Smooth muscle cell (in vitro differentiated cells): ENCODE measurements at regions not wholly inside any gene's neighbourhood (a gene's known extent, or its start where the extent isn't known, plus 50 kb on each side); places are given as distances from the start of the nearest gene placed in this dataset.

ENCODE experiments used
- DNase-seq: peaks from one replicate; lab custom pipeline; 2025; ENCODE audit not compliant: unreplicated experiment; lab: John Stamatoyannopoulos, UW
- H2AFZ ChIP-seq: fragments of 200-600 bp; sonication (generic); 2 replicates; pipeline ENCODE4 v1.6.0; 2016; ENCODE audit warnings: antibody characterized with exemption, low read depth, mild to moderate bottlenecking
- H3F3A ChIP-seq: fragments of 200-600 bp; sonication (generic); 2 replicates; pipeline ENCODE4 v1.6.0; 2017; ENCODE audit warnings: antibody characterized with exemption, low read depth
- H3K27ac ChIP-seq: fragments of 200-600 bp; sonication (generic); 2 replicates; pipeline ENCODE4 v1.5.1; 2016; ENCODE audit warnings: low read depth, mild to moderate bottlenecking
- H3K27me3 ChIP-seq: fragments of 200-600 bp; sonication (generic); 2 replicates; pipeline ENCODE4 v1.6.1; 2016; ENCODE audit warnings: low read depth, mild to moderate bottlenecking
- H3K36me3 ChIP-seq: fragments of 200-600 bp; sonication (generic); 2 replicates; pipeline ENCODE4 v1.5.1; 2016; ENCODE audit warnings: low read depth
- H3K4me1 ChIP-seq: fragments of 200-600 bp; sonication (generic); 2 replicates; pipeline ENCODE4 v1.5.1; 2016; ENCODE audit warnings: low read depth
- H3K4me2 ChIP-seq: fragments of 200-600 bp; sonication (generic); 2 replicates; pipeline ENCODE4 v1.6.0; 2016; ENCODE audit warnings: mild to moderate bottlenecking
- H3K4me3 ChIP-seq: fragments of 200-600 bp; sonication (generic); 2 replicates; pipeline ENCODE4 v1.5.1; 2016; ENCODE audit warnings: mild to moderate bottlenecking
- H3K79me2 ChIP-seq: fragments of 200-600 bp; sonication (generic); 2 replicates; pipeline ENCODE4 v1.6.0; 2016; ENCODE audit warnings: low read depth, mild to moderate bottlenecking
- H3K9ac ChIP-seq: fragments of 200-600 bp; sonication (generic); 2 replicates; pipeline ENCODE4 v1.6.0; 2016; ENCODE audit warnings: low read depth
- H3K9me3 ChIP-seq: fragments of 200-600 bp; sonication (generic); replicated peaks from 2 replicates; pipeline ENCODE4 v1.5.1; 2016; ENCODE audit warnings: low read depth
- H4K20me1 ChIP-seq: fragments of 200-600 bp; sonication (generic); 2 replicates; pipeline ENCODE4 v1.6.0; 2016; ENCODE audit warnings: low read depth
- WGBS: methylation state at CpG from one replicate; pipeline ENCODE4 v1.1.7; 2016; ENCODE audit warnings: low lambda C conversion rate; 5-methylcytosine and 5-hydroxymethylcytosine counted together
- TF ChIP-seq, protein P1 (sequence below): fragments of 200-600 bp; sonication (generic); IDR thresholded peaks from 2 replicates; pipeline ENCODE4 v1.5.1; 2017; ENCODE audit warnings: borderline replicate concordance, mild to moderate bottlenecking, antibody characterized with exemption; ENCODE audit not compliant: insufficient read depth, poor library complexity, severe bottlenecking

DNA sequence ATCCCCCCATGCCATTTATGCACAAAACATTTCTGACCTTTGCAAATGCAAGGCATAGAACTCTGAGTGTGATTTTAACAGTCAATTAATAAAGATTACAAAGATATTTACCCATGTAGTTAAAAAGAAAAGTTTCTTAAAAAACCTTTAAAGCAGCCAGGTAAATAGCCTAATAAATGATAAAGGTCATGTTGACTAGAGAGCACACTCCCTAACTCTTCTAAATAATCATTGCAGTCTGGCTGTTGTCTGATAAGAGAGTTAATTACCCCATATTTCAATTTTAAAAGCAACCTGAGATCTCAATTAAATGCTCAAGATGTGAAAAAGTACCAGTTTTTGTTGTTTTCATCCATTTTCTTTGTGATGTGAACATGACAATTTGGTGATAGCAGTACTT lies 291.5 kb upstream of the SMIM31 start:
- Histone ChIP-seq H3K79me2 (no peaks in the 10 kb centered on the region), H3K4me3 (no peak overlapping the region), H4K20me1 (no peaks in the 10 kb centered on the region), H3K27me3 (no peaks in the 10 kb centered on the region), H3K27ac (no peak overlapping the region), H3K4me2 (no peak overlapping the region), H3K9me3 (no peaks in the 10 kb centered on the region), H3K36me3 (no peaks in the 10 kb centered on the region), H3F3A (no peaks in the 10 kb centered on the region), H3K9ac (no peak overlapping the region), H3K4me1 (no peaks in the 10 kb centered on the region), H2AFZ (no peak overlapping the region)
- TF ChIP-seq, protein P1, sequence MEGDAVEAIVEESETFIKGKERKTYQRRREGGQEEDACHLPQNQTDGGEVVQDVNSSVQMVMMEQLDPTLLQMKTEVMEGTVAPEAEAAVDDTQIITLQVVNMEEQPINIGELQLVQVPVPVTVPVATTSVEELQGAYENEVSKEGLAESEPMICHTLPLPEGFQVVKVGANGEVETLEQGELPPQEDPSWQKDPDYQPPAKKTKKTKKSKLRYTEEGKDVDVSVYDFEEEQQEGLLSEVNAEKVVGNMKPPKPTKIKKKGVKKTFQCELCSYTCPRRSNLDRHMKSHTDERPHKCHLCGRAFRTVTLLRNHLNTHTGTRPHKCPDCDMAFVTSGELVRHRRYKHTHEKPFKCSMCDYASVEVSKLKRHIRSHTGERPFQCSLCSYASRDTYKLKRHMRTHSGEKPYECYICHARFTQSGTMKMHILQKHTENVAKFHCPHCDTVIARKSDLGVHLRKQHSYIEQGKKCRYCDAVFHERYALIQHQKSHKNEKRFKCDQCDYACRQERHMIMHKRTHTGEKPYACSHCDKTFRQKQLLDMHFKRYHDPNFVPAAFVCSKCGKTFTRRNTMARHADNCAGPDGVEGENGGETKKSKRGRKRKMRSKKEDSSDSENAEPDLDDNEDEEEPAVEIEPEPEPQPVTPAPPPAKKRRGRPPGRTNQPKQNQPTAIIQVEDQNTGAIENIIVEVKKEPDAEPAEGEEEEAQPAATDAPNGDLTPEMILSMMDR = no peak
- DNase-seq = no peak

DNA sequence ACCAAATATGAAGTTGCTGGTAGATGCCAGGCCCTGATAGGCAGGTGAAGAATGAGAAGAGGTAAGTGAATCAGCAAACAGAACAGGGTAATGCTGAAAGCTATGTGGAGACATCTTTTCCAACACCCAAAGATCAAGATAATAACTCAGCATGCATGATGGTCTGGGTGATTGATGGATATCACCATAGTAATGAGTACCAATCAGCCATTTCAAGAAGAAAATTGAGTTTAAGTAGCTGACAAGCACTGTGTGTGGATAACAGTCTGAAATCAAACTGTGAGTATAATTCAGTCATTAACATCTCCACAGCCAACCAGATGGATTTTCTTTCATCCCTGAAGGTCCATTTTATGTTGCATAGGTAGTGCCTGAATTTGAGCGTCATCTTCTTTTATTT lies 289.6 kb upstream of the SMIM31 start:
- no peaks in the 10 kb centered on the region for H4K20me1 ChIP-seq
- no peak overlapping the region for H3K4me3 ChIP-seq
- no peak overlapping the region for H3K4me2 ChIP-seq
- H2AFZ ChIP-seq = no peak overlapping the region
- no peaks in the 10 kb centered on the region for H3K27me3 ChIP-seq
- no peaks in the 10 kb centered on the region for H3F3A ChIP-seq
- no peak for DNase-seq
- 64% methylated on average over 1 of the region's 1 CpG for WGBS
- H3K4me1 ChIP-seq = no peaks in the 10 kb centered on the region
- H3K9ac ChIP-seq = no peak overlapping the region
- H3K36me3 ChIP-seq = no peaks in the 10 kb centered on the region
- H3K9me3 ChIP-seq = no peaks in the 10 kb centered on the region
- H3K27ac ChIP-seq = no peak overlapping the region
- TF ChIP-seq, protein P1 = no peak
- H3K79me2 ChIP-seq = no peaks in the 10 kb centered on the region

DNA sequence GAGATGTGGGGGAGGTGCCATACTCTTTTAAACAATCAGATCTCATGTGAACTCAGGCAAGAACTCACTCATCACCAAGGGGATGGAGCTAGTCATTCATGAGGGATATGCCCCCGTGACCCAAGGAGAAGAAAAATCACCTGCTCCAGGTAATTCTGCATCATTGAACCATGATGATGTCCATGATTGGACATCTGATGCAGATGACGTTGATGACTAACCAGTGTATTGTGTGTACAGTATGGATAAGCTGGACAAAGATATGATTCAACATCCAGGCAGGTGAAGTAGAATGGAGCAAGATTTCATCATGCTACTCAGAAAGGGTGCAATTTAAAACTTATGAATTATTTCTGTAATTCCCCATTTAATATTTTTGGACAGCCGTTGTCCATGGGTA lies 286.4 kb upstream of the SMIM31 start:
- TF ChIP-seq, protein P1 = no peak
- Histone ChIP-seq H3K36me3 (no peaks in the 10 kb centered on the region), H3F3A (no peaks in the 10 kb centered on the region), H3K27ac (no peak overlapping the region), H3K4me2 (no peak overlapping the region), H3K27me3 (no peaks in the 10 kb centered on the region), H2AFZ (no peak overlapping the region), H3K79me2 (no peaks in the 10 kb centered on the region), H3K9ac (no peak overlapping the region), H3K9me3 (no peaks in the 10 kb centered on the region), H3K4me1 (no peaks in the 10 kb centered on the region), H4K20me1 (no peaks in the 10 kb centered on the region), H3K4me3 (no peak overlapping the region)
- 88% methylated on average over 3 of the region's 3 CpGs for WGBS
- DNase-seq = no peak

DNA sequence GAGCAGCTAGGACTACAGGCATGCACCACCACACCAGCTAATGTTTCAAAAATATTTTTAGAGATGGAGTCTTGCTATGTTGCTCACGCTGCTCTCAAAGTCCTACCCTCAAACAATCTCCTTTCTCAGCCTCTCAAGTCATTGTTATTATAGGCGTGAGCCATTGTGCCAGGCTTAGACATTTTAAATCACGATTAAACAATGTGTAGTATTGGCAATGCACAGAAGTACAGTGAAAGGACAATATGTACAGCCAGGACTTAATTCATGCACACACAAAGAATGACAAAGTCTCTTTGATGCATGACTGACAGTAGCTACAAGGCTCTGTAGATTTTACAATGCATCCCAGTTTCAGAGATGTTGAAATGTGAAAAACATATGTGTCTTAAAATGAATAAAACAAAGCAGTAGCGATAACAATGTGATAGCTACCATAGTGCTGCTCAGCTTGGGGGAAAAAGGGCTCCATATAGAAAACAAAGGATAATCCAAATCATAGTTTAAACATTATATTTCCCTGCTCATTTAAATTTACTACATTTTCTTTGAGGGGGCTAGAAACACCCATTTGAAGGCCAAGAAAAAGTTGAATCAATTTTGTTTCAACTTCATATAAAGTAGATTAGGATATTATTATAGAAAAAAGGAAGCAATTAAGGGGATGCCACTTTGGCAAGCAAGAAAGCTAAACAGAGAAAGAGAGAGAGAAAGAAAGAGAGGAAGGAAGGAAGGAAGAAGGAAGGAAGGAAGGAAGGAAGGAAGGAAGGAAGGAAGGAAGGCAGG lies 272.4 kb upstream of the SMIM31 start:
- Histone ChIP-seq H3K9me3 (no peaks in the 10 kb centered on the region), H3K4me2 (no peak overlapping the region), H3F3A (no peaks in the 10 kb centered on the region), H3K27ac (no peak overlapping the region), H3K9ac (no peak overlapping the region), H3K27me3 (no peaks in the 10 kb centered on the region), H3K36me3 (no peaks in the 10 kb centered on the region), H3K4me3 (no peak overlapping the region), H4K20me1 (no peaks in the 10 kb centered on the region), H2AFZ (no peak overlapping the region), H3K79me2 (no peaks in the 10 kb centered on the region), H3K4me1 (no peaks in the 10 kb centered on the region)
- DNase-seq = no peak
- TF ChIP-seq, protein P1 = no peak
- 91% methylated on average over 4 of the region's 4 CpGs for WGBS
